ENCODE measurements at regions not wholly inside any gene's neighbourhood (a gene's known extent, or its start where the extent isn't known, plus 50 kb on each side); places are given as distances from the start of the nearest gene placed in this dataset.

GRCh38 chr10:35723059-35723458 is 81.0 kb upstream of the FZD8 start:
- no peak overlapping the region for H3K27ac Mint-ChIP-seq
- H2AFZ ChIP-seq (ENCODE audit: insufficient read depth, low read depth, low read length, poor library complexity, severe bottlenecking) = no peak overlapping the region
- ATAC-seq (ENCODE audit: low read depth) (no peak), DNase-seq (no peak)
- WGBS (ENCODE audit: insufficient coverage) = 83% methylated on average over 3 of the region's 4 CpGs
- no peaks in the 10 kb centered on the region for H3K36me3 ChIP-seq (replicated peaks in 1 of 2; ENCODE audit: control extremely low read depth in 1 of 2, control insufficient read depth in 1 of 2, extremely low read depth in 1 of 2, insufficient read depth in 2 of 2, low read length in 1 of 2)
- H3K4me1 Mint-ChIP-seq = no peaks in the 10 kb centered on the region
- H3K27ac ChIP-seq (ENCODE audit: low read length in 2 of 2) = no peak overlapping the region
- ChIA-PET POLR2A (no interaction called here), CTCF (no interaction called here)
- H3K27me3 ChIP-seq (replicated peaks in 1 of 4; ENCODE audit: control extremely low read depth in 1 of 4, control insufficient read depth in 3 of 4, insufficient read depth in 4 of 4, low read length in 3 of 4) = no peaks in the 10 kb centered on the region
- TF ChIP-seq CTCF (IDR thresholded peaks at IDR 0.05) = no peak
- TF ChIP-seq EZH2 (IDR thresholded peaks at IDR 0.05; ENCODE audit: borderline replicate concordance, insufficient read depth, low read depth, low read length, poor library complexity, severe bottlenecking) = no peak
- H3K4me3 Mint-ChIP-seq = no peak overlapping the region
- no peak overlapping the region for H3K9ac ChIP-seq (ENCODE audit: low read length)
- H3K4me1 ChIP-seq (ENCODE audit: control insufficient read depth in 2 of 2, insufficient read depth in 2 of 2, low read length in 2 of 2) = no peaks in the 10 kb centered on the region
- no peaks in the 10 kb centered on the region for H4K20me1 ChIP-seq (ENCODE audit: control insufficient read depth, insufficient read depth, low read length, poor library complexity, severe bottlenecking)
- no peak overlapping the region for H3K4me2 ChIP-seq (replicated peaks; ENCODE audit: low read depth, low read length, poor library complexity, severe bottlenecking)
- no peak overlapping the region for H3K4me3 ChIP-seq (ENCODE audit: control extremely low read depth in 1 of 5, extremely low read depth in 1 of 5, insufficient read depth in 1 of 5, low read depth in 2 of 5, low read length in 4 of 5)
- no peaks in the 10 kb centered on the region for H3K27me3 Mint-ChIP-seq
- H3K79me2 ChIP-seq (ENCODE audit: control insufficient read depth, insufficient read depth, low read length) = no peaks in the 10 kb centered on the region
- H3K9me3 Mint-ChIP-seq (ENCODE audit: insufficient read depth) = peaks cover 2% of the 10 kb centered on the region
- no peaks in the 10 kb centered on the region for H3K9me3 ChIP-seq (ENCODE audit: control extremely low read depth in 1 of 3, control insufficient read depth in 2 of 3, insufficient read depth in 1 of 3, low read length in 2 of 3)
- intact Hi-C loops (cut with micrococcal nuclease) = no loop called here

- Histone ChIP-seq H3K9me3 (ENCODE audit: control extremely low read depth in 1 of 3, control insufficient read depth in 2 of 3, insufficient read depth in 1 of 3, low read length in 2 of 3) (no peaks in the 10 kb centered on the region), H3K36me3 (replicated peaks in 1 of 2; ENCODE audit: control extremely low read depth in 1 of 2, control insufficient read depth in 1 of 2, extremely low read depth in 1 of 2, insufficient read depth in 2 of 2, low read length in 1 of 2) (no peaks in the 10 kb centered on the region), H3K9ac (ENCODE audit: low read length) (no peak overlapping the region), H3K4me3 (ENCODE audit: control extremely low read depth in 1 of 5, extremely low read depth in 1 of 5, insufficient read depth in 1 of 5, low read depth in 2 of 5, low read length in 4 of 5) (no peak overlapping the region), H2AFZ (ENCODE audit: insufficient read depth, low read depth, low read length, poor library complexity, severe bottlenecking) (no peak overlapping the region), H3K27me3 (replicated peaks in 1 of 4; ENCODE audit: control extremely low read depth in 1 of 4, control insufficient read depth in 3 of 4, insufficient read depth in 4 of 4, low read length in 3 of 4) (no peaks in the 10 kb centered on the region), H3K79me2 (ENCODE audit: control insufficient read depth, insufficient read depth, low read length) (no peaks in the 10 kb centered on the region), H4K20me1 (ENCODE audit: control insufficient read depth, insufficient read depth, low read length, poor library complexity, severe bottlenecking) (no peaks in the 10 kb centered on the region), H3K4me1 (ENCODE audit: control insufficient read depth in 2 of 2, insufficient read depth in 2 of 2, low read length in 2 of 2) (no peaks in the 10 kb centered on the region), H3K4me2 (replicated peaks; ENCODE audit: low read depth, low read length, poor library complexity, severe bottlenecking) (no peak overlapping the region), H3K27ac (ENCODE audit: low read length in 2 of 2) (no peak overlapping the region)
- Mint-ChIP-seq H3K27me3 (no peaks in the 10 kb centered on the region), H3K27ac (no peak overlapping the region), H3K4me1 (no peaks in the 10 kb centered on the region), H3K9me3 (ENCODE audit: insufficient read depth) (peaks cover 2% of the 10 kb centered on the region), H3K4me3 (no peak overlapping the region)
- ChIA-PET POLR2A (no interaction called here), CTCF (no interaction called here)
- 73% methylated on average over 2 of the region's 4 CpGs for WGBS (ENCODE audit: insufficient coverage)
- TF ChIP-seq CTCF (IDR thresholded peaks at IDR 0.05) = no peak
- no peak for TF ChIP-seq EZH2 (IDR thresholded peaks at IDR 0.05; ENCODE audit: borderline replicate concordance, insufficient read depth, low read depth, low read length, poor library complexity, severe bottlenecking)
- ATAC-seq (ENCODE audit: low read depth) = no peak
- intact Hi-C loops (cut with micrococcal nuclease) = no loop called here
- DNase-seq = no peak
These were observed 80.5 kb upstream of the FZD8 start for GRCh38 chr10:35722636-35723035.

Measured in B cell (primary cell).